Endothelial cell of umbilical vein (primary cell): ENCODE measurements at regions not wholly inside any gene's neighbourhood (a gene's known extent, or its start where the extent isn't known, plus 50 kb on each side); places are given as distances from the start of the nearest gene placed in this dataset.

Source experiments
- BruUV-seq: library from RNA; stranded (reverse); fragments of 400-500 nt; replicated peaks from 2 replicates; lab custom pipeline; 2021; lab: Mats Ljungman, UMichigan
- CTCF ChIA-PET: fragments of 300-600, 350-600 bp; sonication (Branson Sonifier 250); formaldehyde crosslinking; loops from one replicate; lab custom pipeline; 2021; ENCODE audit warnings: antibody characterized with exemption, inconsistent platforms; lab: Charles Lee
- POLR2A ChIA-PET: fragments of 300-600, 350-600 bp; sonication (Branson Sonifier 250); formaldehyde crosslinking; loops from one replicate; lab custom pipeline; 2021; ENCODE audit warnings: antibody characterized with exemption, inconsistent platforms; lab: Charles Lee
- DNase-seq: peaks from one replicate; pipeline ENCODE4 v3.0.0-alpha.2; 2011; ENCODE audit warnings: low read depth, low spot score
- FAIRE-seq: peaks from 2 replicates; lab custom pipeline; 2011; peaks lifted over from hg19 to GRCh38; lab: Jason Lieb, UNC
- H2AFZ ChIP-seq: 2 replicates; pipeline ENCODE4 v1.6.0; 2012; ENCODE audit warnings: low read depth, low read length, control low read depth, inconsistent platforms
- H3K27ac ChIP-seq: 2 replicates; pipeline ENCODE4 v1.5.1; 2011; ENCODE audit warnings: low read depth, mild to moderate bottlenecking, control low read depth, low read length, moderate library complexity; ENCODE audit not compliant: insufficient read depth
- H3K27me3 ChIP-seq, 2 experiments: 2 replicates each; pipeline versions ENCODE4 v1.6.0 to v1.6.1; 2011; ENCODE audit warnings: low read length in 2 of 2, mixed read lengths in 1 of 2; ENCODE audit not compliant: control insufficient read depth in 2 of 2, insufficient read depth in 2 of 2
- H3K36me3 ChIP-seq, 2 experiments: 2 replicates in 1 of 2; 3 replicates in 1 of 2; pipeline ENCODE4 v1.5.1; 2011; ENCODE audit warnings: low read length in 2 of 2, mild to moderate bottlenecking in 1 of 2, moderate library complexity in 1 of 2; ENCODE audit not compliant: control insufficient read depth in 2 of 2, insufficient read depth in 2 of 2; ENCODE audit errors: extremely low read depth in 1 of 2
- H3K4me1 ChIP-seq: 3 replicates; pipeline ENCODE4 v1.5.1; 2011; ENCODE audit warnings: mild to moderate bottlenecking, low read length; ENCODE audit not compliant: control insufficient read depth, insufficient read depth; ENCODE audit errors: extremely low read depth
- H3K4me2 ChIP-seq: 2 replicates; pipeline ENCODE4 v1.6.1; 2011; ENCODE audit warnings: low read length, control low read depth, mixed read lengths; ENCODE audit not compliant: insufficient read depth
- H3K4me3 ChIP-seq, 3 experiments: fragments of 200-600 bp in 1 of 3; sonication (generic), shearing (Covaris generic) in 1 of 3; replicated peaks in 1 of 3; 2 replicates each; pipeline ENCODE4 v1.5.1; 2011 to 2016; ENCODE audit warnings: control low read depth in 3 of 3, low read length in 3 of 3, mild to moderate bottlenecking in 2 of 3, inconsistent platforms in 1 of 3, low read depth in 1 of 3, moderate library complexity in 1 of 3; ENCODE audit not compliant: insufficient read depth in 1 of 3
- H3K79me2 ChIP-seq: 2 replicates; pipeline ENCODE4 v1.6.0; 2012; ENCODE audit warnings: low read length, inconsistent platforms; ENCODE audit not compliant: control insufficient read depth, insufficient read depth
- H3K9ac ChIP-seq: replicated peaks from 2 replicates; pipeline ENCODE3; 2011; ENCODE audit warnings: low read length, control low read depth; ENCODE audit not compliant: insufficient read depth; ENCODE audit errors: extremely low read depth
- H3K9me1 ChIP-seq: replicated peaks from 3 replicates; pipeline ENCODE4 v1.6.0; 2011; ENCODE audit warnings: mild to moderate bottlenecking, low read length; ENCODE audit not compliant: control insufficient read depth, insufficient read depth; ENCODE audit errors: extremely low read depth
- H3K9me3 ChIP-seq: replicated peaks from 2 replicates; pipeline ENCODE4 v1.5.1; 2012; ENCODE audit warnings: low read length, inconsistent platforms; ENCODE audit not compliant: control insufficient read depth, insufficient read depth
- H4K20me1 ChIP-seq: replicated peaks from 2 replicates; pipeline ENCODE3; 2011; ENCODE audit warnings: mild to moderate bottlenecking, low read length; ENCODE audit not compliant: control insufficient read depth, insufficient read depth; ENCODE audit errors: extremely low read depth
- CTCF ChIP-seq, 2 donors: IDR thresholded peaks; 1 replicate in 1 of 2; 2 replicates in 1 of 2; pipeline ENCODE4 v1.5.1; 2011; ENCODE audit warnings: low read length in 2 of 2, mild to moderate bottlenecking in 2 of 2, moderate library complexity in 2 of 2, control low read depth in 1 of 2, inconsistent platforms in 1 of 2, low read depth in 1 of 2; ENCODE audit not compliant: insufficient read depth in 1 of 2; ENCODE audit errors: extremely low read depth in 1 of 2
- EZH2 ChIP-seq: IDR thresholded peaks from 2 replicates; pipeline ENCODE4 v1.6.1; 2012; ENCODE audit warnings: borderline replicate concordance, low read depth, mild to moderate bottlenecking, moderate library complexity, low read length, inconsistent platforms; ENCODE audit not compliant: severe bottlenecking
- FOS ChIP-seq: IDR thresholded peaks from 2 replicates; pipeline ENCODE4 v1.6.1; 2011; ENCODE audit warnings: mild to moderate bottlenecking, low read length, moderate library complexity, borderline replicate concordance; ENCODE audit not compliant: insufficient read depth
- GATA2 ChIP-seq: IDR thresholded peaks from 2 replicates; pipeline ENCODE4 v1.7.0; 2011; ENCODE audit warnings: low read depth, mild to moderate bottlenecking, moderate library complexity, mixed read lengths, low read length; ENCODE audit not compliant: insufficient read length, insufficient read depth
- JUN ChIP-seq: IDR thresholded peaks from 2 replicates; pipeline ENCODE4 v1.6.1; 2011; ENCODE audit warnings: borderline replicate concordance, low read depth; ENCODE audit not compliant: insufficient read length, insufficient read depth
- MAX ChIP-seq: IDR thresholded peaks from 2 replicates; pipeline ENCODE4 v1.6.1; 2011; ENCODE audit not compliant: insufficient read depth, insufficient read length
- MYC ChIP-seq: IDR thresholded peaks from one replicate; pipeline ENCODE4 v1.6.1; 2011; ENCODE audit warnings: mild to moderate bottlenecking, low read depth, low read length
- POLR2A ChIP-seq: IDR thresholded peaks from 2 replicates; pipeline ENCODE4 v1.6.1; 2012; ENCODE audit warnings: low read depth, mild to moderate bottlenecking, control low read depth, low read length
- POLR2AphosphoS5 ChIP-seq: IDR thresholded peaks from 2 replicates; pipeline ENCODE4 v1.6.1; 2012; ENCODE audit warnings: low read depth, mild to moderate bottlenecking, control low read depth, low read length, moderate library complexity; ENCODE audit not compliant: insufficient read depth
- dilution Hi-C: fragments of 300-500 bp; cut with MboI; formaldehyde crosslinking; loops from one replicate; pipeline ENCODE4 v1.15.0; 2019; ENCODE audit warnings: low sequenced_read_pairs; ENCODE audit not compliant: extremely low pct_ligation_motif_present
- intact Hi-C: fragments of 100-400 bp; cut with micrococcal nuclease; formaldehyde crosslinking; loops from one replicate; pipeline ENCODE4 v1.10.0; 2022

GRCh38 chr4:181757098-181757497, 486.1 kb upstream of the TENM3 start:
- TF ChIP-seq FOS = no peak
- no peak overlapping the region for H3K4me2 ChIP-seq
- no TSS peak for BruUV-seq
- DNase-seq = no peak
- no peaks in the 10 kb centered on the region for H3K9me1 ChIP-seq
- H3K79me2 ChIP-seq = no peaks in the 10 kb centered on the region
- POLR2A ChIA-PET = no interaction called here
- no peaks in the 10 kb centered on the region for H3K36me3 ChIP-seq
- no peaks in the 10 kb centered on the region for H4K20me1 ChIP-seq
- dilution Hi-C loops = no loop called here
- no peaks in the 10 kb centered on the region for H3K27me3 ChIP-seq
- H3K9ac ChIP-seq = no peak overlapping the region
- H2AFZ ChIP-seq = no peak overlapping the region
- no peak for FAIRE-seq
- H3K9me3 ChIP-seq = peaks cover 4% of the 10 kb centered on the region
- CTCF ChIA-PET = no interaction called here
- no peaks in the 10 kb centered on the region for H3K4me1 ChIP-seq
- H3K27ac ChIP-seq = no peak overlapping the region
- intact Hi-C loops = no loop called here
- no peak overlapping the region for H3K4me3 ChIP-seq

- DNase-seq (no peak), FAIRE-seq (no peak)
- no peak overlapping the region for H3K4me2 ChIP-seq
- no peaks in the 10 kb centered on the region for H4K20me1 ChIP-seq
- ChIA-PET POLR2A (no interaction called here), CTCF (no interaction called here)
- TF ChIP-seq CTCF (IDR thresholded peaks at IDR 0.05; ENCODE audit: extremely low read depth in 1 of 2, insufficient read depth in 1 of 2, low read depth in 1 of 2, low read length in 2 of 2) = no peak
- TF ChIP-seq POLR2A = no peak
- no peak for TF ChIP-seq GATA2
- no peak for TF ChIP-seq FOS
- TF ChIP-seq JUN = no peak
- no peak for TF ChIP-seq EZH2
- no peak for TF ChIP-seq POLR2AphosphoS5
- TF ChIP-seq MYC = no peak
- no peak for TF ChIP-seq MAX
- H3K9me1 ChIP-seq = no peaks in the 10 kb centered on the region
- H3K4me1 ChIP-seq = no peaks in the 10 kb centered on the region
- no peak overlapping the region for H3K9ac ChIP-seq
- no peaks in the 10 kb centered on the region for H3K79me2 ChIP-seq
- BruUV-seq = no TSS peak
- H3K9me3 ChIP-seq = peaks cover 6% of the 10 kb centered on the region
- H3K4me3 ChIP-seq = no peak overlapping the region
- intact Hi-C loops (no loop called here), dilution Hi-C loops (no loop called here)
- H3K36me3 ChIP-seq = no peaks in the 10 kb centered on the region
- no peaks in the 10 kb centered on the region for H3K27me3 ChIP-seq
- no peak overlapping the region for H2AFZ ChIP-seq
- H3K27ac ChIP-seq = no peak overlapping the region
These were observed 485.1 kb upstream of the TENM3 start for GRCh38 chr4:181757910-181758660.
